Smooth muscle cell (in vitro differentiated cells): ENCODE measurements at regions not wholly inside any gene's neighbourhood (a gene's known extent, or its start where the extent isn't known, plus 50 kb on each side); places are given as distances from the start of the nearest gene placed in this dataset.

Experiments used
- DNase-seq: peaks from one replicate; lab custom pipeline; 2025; ENCODE audit not compliant: unreplicated experiment; lab: John Stamatoyannopoulos, UW
- H2AFZ ChIP-seq: fragments of 200-600 bp; sonication (generic); 2 replicates; pipeline ENCODE4 v1.6.0; 2016; ENCODE audit warnings: antibody characterized with exemption, low read depth, mild to moderate bottlenecking
- H3F3A ChIP-seq: fragments of 200-600 bp; sonication (generic); 2 replicates; pipeline ENCODE4 v1.6.0; 2017; ENCODE audit warnings: antibody characterized with exemption, low read depth
- H3K27ac ChIP-seq: fragments of 200-600 bp; sonication (generic); 2 replicates; pipeline ENCODE4 v1.5.1; 2016; ENCODE audit warnings: low read depth, mild to moderate bottlenecking
- H3K27me3 ChIP-seq: fragments of 200-600 bp; sonication (generic); 2 replicates; pipeline ENCODE4 v1.6.1; 2016; ENCODE audit warnings: low read depth, mild to moderate bottlenecking
- H3K36me3 ChIP-seq: fragments of 200-600 bp; sonication (generic); 2 replicates; pipeline ENCODE4 v1.5.1; 2016; ENCODE audit warnings: low read depth
- H3K4me1 ChIP-seq: fragments of 200-600 bp; sonication (generic); 2 replicates; pipeline ENCODE4 v1.5.1; 2016; ENCODE audit warnings: low read depth
- H3K4me2 ChIP-seq: fragments of 200-600 bp; sonication (generic); 2 replicates; pipeline ENCODE4 v1.6.0; 2016; ENCODE audit warnings: mild to moderate bottlenecking
- H3K4me3 ChIP-seq: fragments of 200-600 bp; sonication (generic); 2 replicates; pipeline ENCODE4 v1.5.1; 2016; ENCODE audit warnings: mild to moderate bottlenecking
- H3K79me2 ChIP-seq: fragments of 200-600 bp; sonication (generic); 2 replicates; pipeline ENCODE4 v1.6.0; 2016; ENCODE audit warnings: low read depth, mild to moderate bottlenecking
- H3K9ac ChIP-seq: fragments of 200-600 bp; sonication (generic); 2 replicates; pipeline ENCODE4 v1.6.0; 2016; ENCODE audit warnings: low read depth
- H3K9me3 ChIP-seq: fragments of 200-600 bp; sonication (generic); replicated peaks from 2 replicates; pipeline ENCODE4 v1.5.1; 2016; ENCODE audit warnings: low read depth
- H4K20me1 ChIP-seq: fragments of 200-600 bp; sonication (generic); 2 replicates; pipeline ENCODE4 v1.6.0; 2016; ENCODE audit warnings: low read depth
- CTCF ChIP-seq: fragments of 200-600 bp; sonication (generic); IDR thresholded peaks from 2 replicates; pipeline ENCODE4 v1.5.1; 2017; ENCODE audit warnings: borderline replicate concordance, mild to moderate bottlenecking, antibody characterized with exemption; ENCODE audit not compliant: insufficient read depth, poor library complexity, severe bottlenecking
- WGBS: methylation state at CpG from one replicate; pipeline ENCODE4 v1.1.7; 2016; ENCODE audit warnings: low lambda C conversion rate; 5-methylcytosine and 5-hydroxymethylcytosine counted together

GRCh38 chr18:41265047-41265446 is 690.0 kb upstream of the PIK3C3 start:
- TF ChIP-seq CTCF: no peak
- Histone ChIP-seq H3K4me2 (no peak overlapping the region), H3K4me3 (no peak overlapping the region), H3K79me2 (no peaks in the 10 kb centered on the region), H3K9ac (no peak overlapping the region), H2AFZ (no peak overlapping the region), H4K20me1 (no peaks in the 10 kb centered on the region), H3K4me1 (no peaks in the 10 kb centered on the region), H3K36me3 (no peaks in the 10 kb centered on the region), H3F3A (no peaks in the 10 kb centered on the region), H3K27me3 (no peaks in the 10 kb centered on the region), H3K9me3 (no peaks in the 10 kb centered on the region), H3K27ac (no peak overlapping the region)
- WGBS: 36% methylated on average over 2 of the region's 2 CpGs
- DNase-seq: no peak

GRCh38 chr18:41263956-41264355 is 691.1 kb upstream of the PIK3C3 start:
- Histone ChIP-seq H3K4me3 (no peak overlapping the region), H2AFZ (no peak overlapping the region), H3K79me2 (no peaks in the 10 kb centered on the region), H3K27ac (no peak overlapping the region), H3K9ac (no peak overlapping the region), H3K4me1 (no peaks in the 10 kb centered on the region), H3K9me3 (no peaks in the 10 kb centered on the region), H3K36me3 (no peaks in the 10 kb centered on the region), H3K27me3 (no peaks in the 10 kb centered on the region), H4K20me1 (no peaks in the 10 kb centered on the region), H3F3A (no peaks in the 10 kb centered on the region), H3K4me2 (no peak overlapping the region)
- DNase-seq: no peak
- WGBS: 41% methylated on average over 1 of the region's 1 CpG
- TF ChIP-seq CTCF: no peak

- H3K79me2 ChIP-seq: no peaks in the 10 kb centered on the region
- H3K4me1 ChIP-seq: no peaks in the 10 kb centered on the region
- no peaks in the 10 kb centered on the region for H3K9me3 ChIP-seq
- no peak for TF ChIP-seq CTCF
- DNase-seq: no peak
- H3K4me3 ChIP-seq: no peak overlapping the region
- no peak overlapping the region for H3K27ac ChIP-seq
- WGBS: 90% methylated on average over 6 of the region's 6 CpGs
- H4K20me1 ChIP-seq: no peaks in the 10 kb centered on the region
- no peak overlapping the region for H2AFZ ChIP-seq
- H3K4me2 ChIP-seq: no peak overlapping the region
- H3F3A ChIP-seq: no peaks in the 10 kb centered on the region
- H3K36me3 ChIP-seq: no peaks in the 10 kb centered on the region
- H3K9ac ChIP-seq: no peak overlapping the region
- H3K27me3 ChIP-seq: no peaks in the 10 kb centered on the region
These were observed 692.3 kb upstream of the PIK3C3 start for GRCh38 chr18:41262688-41263087.

- no peak overlapping the region for H3K27ac ChIP-seq
- no peak for TF ChIP-seq CTCF
- no peak overlapping the region for H3K4me2 ChIP-seq
- H3K9me3 ChIP-seq: no peaks in the 10 kb centered on the region
- H3F3A ChIP-seq: no peaks in the 10 kb centered on the region
- no peaks in the 10 kb centered on the region for H3K36me3 ChIP-seq
- no peaks in the 10 kb centered on the region for H3K4me1 ChIP-seq
- no peak overlapping the region for H3K4me3 ChIP-seq
- H4K20me1 ChIP-seq: no peaks in the 10 kb centered on the region
- H3K27me3 ChIP-seq: no peaks in the 10 kb centered on the region
- no peak for DNase-seq
- no peak overlapping the region for H2AFZ ChIP-seq
- H3K79me2 ChIP-seq: no peaks in the 10 kb centered on the region
- 76% methylated on average over 3 of the region's 3 CpGs for WGBS
- H3K9ac ChIP-seq: no peak overlapping the region
These were observed 710.4 kb upstream of the PIK3C3 start for GRCh38 chr18:41244591-41245037.
